Mesendoderm (in vitro differentiated cells): ENCODE measurements at regions not wholly inside any gene's neighbourhood (a gene's known extent, or its start where the extent isn't known, plus 50 kb on each side); places are given as distances from the start of the nearest gene placed in this dataset.

ENCODE experiments used
- DNase-seq: peaks from one replicate; pipeline ENCODE4 v3.0.0; 2013
- H2AK5ac ChIP-seq: 2 replicates; pipeline ENCODE4 v1.6.1; 2013; ENCODE audit warnings: low read length, inconsistent platforms
- H2BK120ac ChIP-seq: 2 replicates; pipeline ENCODE4 v1.6.1; 2013; ENCODE audit warnings: low read depth, mild to moderate bottlenecking, low read length, moderate library complexity, mixed read lengths
- H2BK15ac ChIP-seq: replicated peaks from 2 replicates; pipeline ENCODE4 v1.6.1; 2013; ENCODE audit warnings: low read depth, mild to moderate bottlenecking, moderate library complexity
- H2BK5ac ChIP-seq: 2 replicates; pipeline ENCODE4 v1.6.1; 2013; ENCODE audit warnings: low read length, inconsistent platforms
- H3K18ac ChIP-seq: 2 replicates; pipeline ENCODE4 v1.6.1; 2013; ENCODE audit warnings: mild to moderate bottlenecking, low read length, mixed read lengths
- H3K23ac ChIP-seq: one replicate; pipeline ENCODE4 v1.6.1; 2013; ENCODE audit warnings: low read length
- H3K27ac ChIP-seq: 2 replicates; pipeline ENCODE4 v1.5.1; 2013; ENCODE audit warnings: low read depth, mild to moderate bottlenecking, inconsistent platforms, low read length, moderate library complexity
- H3K27me3 ChIP-seq: 2 replicates; pipeline ENCODE4 v1.6.1; 2013; ENCODE audit warnings: low read length, control low read depth, mild to moderate bottlenecking, inconsistent platforms; ENCODE audit not compliant: insufficient read depth, poor library complexity
- H3K36me3 ChIP-seq: 2 replicates; pipeline ENCODE4 v1.6.1; 2013; ENCODE audit warnings: low read length, inconsistent platforms; ENCODE audit not compliant: control insufficient read depth, insufficient read depth
- H3K4ac ChIP-seq: one replicate; pipeline ENCODE4 v1.6.1; 2013; ENCODE audit warnings: low read depth, mild to moderate bottlenecking, low read length, moderate library complexity
- H3K4me1 ChIP-seq: 2 replicates; pipeline ENCODE4 v1.6.1; 2013; ENCODE audit warnings: low read depth, low read length, inconsistent platforms; ENCODE audit not compliant: control insufficient read depth
- H3K4me2 ChIP-seq: 2 replicates; pipeline ENCODE4 v1.6.1; 2013; ENCODE audit warnings: low read length
- H3K4me3 ChIP-seq: 2 replicates; pipeline ENCODE4 v1.5.1; 2013; ENCODE audit warnings: mild to moderate bottlenecking, low read length
- H3K56ac ChIP-seq: one replicate; pipeline ENCODE4 v1.6.1; 2013; ENCODE audit warnings: low read length
- H3K79me1 ChIP-seq: 2 replicates; pipeline ENCODE4 v1.6.1; 2013; ENCODE audit warnings: low read length, inconsistent platforms
- H3K79me2 ChIP-seq: 2 replicates; pipeline ENCODE4 v1.6.1; 2013; ENCODE audit warnings: mild to moderate bottlenecking, low read length; ENCODE audit not compliant: control insufficient read depth, insufficient read depth
- H3K9ac ChIP-seq: 2 replicates; pipeline ENCODE4 v1.6.1; 2013; ENCODE audit warnings: low read length, inconsistent platforms
- H4K5ac ChIP-seq: one replicate; pipeline ENCODE4 v1.6.1; 2013; ENCODE audit warnings: low read length
- H4K8ac ChIP-seq: one replicate; pipeline ENCODE4 v1.6.1; 2013; ENCODE audit warnings: low read depth, mild to moderate bottlenecking, control low read depth, low read length, moderate library complexity
- WGBS: extraction: QIAGEN DNeasy Blood & Tissue Kit; methylation state at CpG from one replicate; pipeline ENCODE4 v1.1.7; 2013; ENCODE audit warnings: low lambda C conversion rate, missing lambda C conversion rate; ENCODE audit not compliant: insufficient coverage; ENCODE audit errors: extremely low coverage; 5-methylcytosine and 5-hydroxymethylcytosine counted together

GRCh38 chr5:160488394-160489325, 67.0 kb downstream of the PTTG1 start:
- Histone ChIP-seq H3K27me3 (no peaks in the 10 kb centered on the region), H3K23ac (no peak overlapping the region), H3K79me2 (no peaks in the 10 kb centered on the region), H3K4me3 (no peak overlapping the region), H4K5ac (no peak overlapping the region), H3K4me2 (no peak overlapping the region), H3K36me3 (no peaks in the 10 kb centered on the region), H3K79me1 (no peaks in the 10 kb centered on the region), H3K56ac (no peak overlapping the region), H3K27ac (no peak overlapping the region), H3K4me1 (peaks cover 2% of the 10 kb centered on the region), H2BK120ac (no peak overlapping the region), H4K8ac (no peak overlapping the region), H2BK5ac (no peak overlapping the region), H2AK5ac (no peak overlapping the region), H2BK15ac (no peak overlapping the region), H3K18ac (no peak overlapping the region), H3K4ac (no peak overlapping the region), H3K9ac (no peak overlapping the region)
- no peak for DNase-seq
- WGBS, result no CpG with 5 or more reads among the region's 6 CpGs

DNA sequence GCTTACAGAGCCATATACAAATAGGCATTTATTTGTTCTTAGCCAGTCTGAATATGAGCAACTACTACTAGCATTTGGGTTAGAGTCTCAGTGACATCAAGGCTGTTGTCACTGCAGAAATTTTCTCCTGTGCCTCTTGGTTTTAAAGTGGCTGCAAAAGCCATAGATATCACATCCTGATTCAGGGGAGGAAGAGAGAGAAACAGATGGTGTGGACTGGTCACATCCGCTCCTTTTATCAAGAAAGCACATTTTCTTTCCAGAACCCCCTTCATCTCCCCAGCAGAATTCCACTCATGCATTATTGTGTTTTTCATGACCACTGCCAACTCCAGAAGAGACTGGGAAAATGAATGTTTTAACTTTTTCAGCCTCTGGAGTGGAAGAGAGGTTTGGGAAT, 69.8 kb downstream of the PTTG1 start:
- H3K79me1 ChIP-seq, result no peaks in the 10 kb centered on the region
- no peak overlapping the region for H3K9ac ChIP-seq
- H3K4me3 ChIP-seq, result no peak overlapping the region
- no peak overlapping the region for H2BK15ac ChIP-seq
- H3K36me3 ChIP-seq, result no peaks in the 10 kb centered on the region
- no peak overlapping the region for H3K27ac ChIP-seq
- no peak overlapping the region for H2BK120ac ChIP-seq
- no peak overlapping the region for H3K4ac ChIP-seq
- no peak overlapping the region for H3K23ac ChIP-seq
- no peaks in the 10 kb centered on the region for H3K79me2 ChIP-seq
- H3K4me1 ChIP-seq, result no peaks in the 10 kb centered on the region
- H3K18ac ChIP-seq, result no peak overlapping the region
- no peak overlapping the region for H4K8ac ChIP-seq
- no peak overlapping the region for H3K56ac ChIP-seq
- no peak overlapping the region for H3K4me2 ChIP-seq
- no peak overlapping the region for H2AK5ac ChIP-seq
- no peaks in the 10 kb centered on the region for H3K27me3 ChIP-seq
- H4K5ac ChIP-seq, result no peak overlapping the region
- no CpG with 5 or more reads among the region's 1 CpG for WGBS
- no peak overlapping the region for H2BK5ac ChIP-seq
- DNase-seq, result no peak

GRCh38 chr5:160492565-160492964, 70.9 kb downstream of the PTTG1 start:
- H3K27ac ChIP-seq, result no peak overlapping the region
- H3K18ac ChIP-seq, result no peak overlapping the region
- no peak overlapping the region for H3K56ac ChIP-seq
- H2AK5ac ChIP-seq, result no peak overlapping the region
- no peaks in the 10 kb centered on the region for H3K4me1 ChIP-seq
- no peak for DNase-seq
- no peak overlapping the region for H3K4me2 ChIP-seq
- no peak overlapping the region for H3K23ac ChIP-seq
- H2BK120ac ChIP-seq, result no peak overlapping the region
- no peaks in the 10 kb centered on the region for H3K79me2 ChIP-seq
- no peak overlapping the region for H3K4me3 ChIP-seq
- H3K27me3 ChIP-seq, result no peaks in the 10 kb centered on the region
- H3K79me1 ChIP-seq, result no peaks in the 10 kb centered on the region
- no peak overlapping the region for H4K8ac ChIP-seq
- H4K5ac ChIP-seq, result no peak overlapping the region
- H3K4ac ChIP-seq, result no peak overlapping the region
- no peaks in the 10 kb centered on the region for H3K36me3 ChIP-seq
- no peak overlapping the region for H2BK15ac ChIP-seq
- H2BK5ac ChIP-seq, result no peak overlapping the region
- WGBS, result no CpG with 5 or more reads among the region's 1 CpG
- no peak overlapping the region for H3K9ac ChIP-seq

- no peaks in the 10 kb centered on the region for H3K36me3 ChIP-seq
Observed at GRCh38 chr5:160493806-160494338, 72.2 kb downstream of the PTTG1 start.

DNA sequence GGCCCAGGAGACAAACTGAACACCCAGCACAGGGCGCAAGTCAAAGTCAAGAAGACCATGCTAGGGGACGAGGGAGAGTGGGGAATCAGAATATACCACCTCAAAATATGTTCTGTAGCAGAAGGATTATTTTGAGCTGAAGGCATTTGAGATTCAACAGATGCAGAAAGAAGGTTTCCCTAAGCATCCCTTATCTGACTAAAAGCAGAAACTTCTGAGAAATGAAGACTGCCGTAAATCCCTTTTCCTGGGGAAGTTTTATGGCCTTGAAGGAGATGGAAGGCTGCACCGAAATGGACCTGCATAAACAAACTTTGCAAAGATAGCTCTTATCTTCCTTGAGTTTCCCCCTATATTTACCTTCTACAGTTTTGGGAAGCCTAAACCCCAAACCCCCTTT, 72.8 kb downstream of the PTTG1 start:
- no CpG with 5 or more reads among the region's 4 CpGs for WGBS
- no peak for DNase-seq

More at GRCh38 chr5:160493806-160494338, 72.2 kb downstream of the PTTG1 start:
- no peak overlapping the region for H4K5ac ChIP-seq
- H3K4ac ChIP-seq, result no peak overlapping the region
- no peak overlapping the region for H2BK5ac ChIP-seq
- no peaks in the 10 kb centered on the region for H3K4me1 ChIP-seq
- H3K56ac ChIP-seq, result no peak overlapping the region
- no CpG with 5 or more reads among the region's 2 CpGs for WGBS
- no peak overlapping the region for H2BK15ac ChIP-seq
- no peak overlapping the region for H4K8ac ChIP-seq
- no peaks in the 10 kb centered on the region for H3K79me1 ChIP-seq
- no peak overlapping the region for H3K18ac ChIP-seq
- H3K27ac ChIP-seq, result no peak overlapping the region
- no peak overlapping the region for H3K4me3 ChIP-seq
- no peak overlapping the region for H2BK120ac ChIP-seq
- no peaks in the 10 kb centered on the region for H3K79me2 ChIP-seq
- no peak overlapping the region for H2AK5ac ChIP-seq
- H3K4me2 ChIP-seq, result no peak overlapping the region
- DNase-seq, result no peak
- H3K9ac ChIP-seq, result no peak overlapping the region
- H3K27me3 ChIP-seq, result no peaks in the 10 kb centered on the region
- no peak overlapping the region for H3K23ac ChIP-seq

More for the DNA sequence above, 72.8 kb downstream of the PTTG1 start:
- Histone ChIP-seq H2BK5ac (no peak overlapping the region), H3K27ac (no peak overlapping the region), H4K5ac (no peak overlapping the region), H4K8ac (no peak overlapping the region), H3K36me3 (no peaks in the 10 kb centered on the region), H3K18ac (no peak overlapping the region), H2BK120ac (no peak overlapping the region), H3K4ac (no peak overlapping the region), H3K4me3 (no peak overlapping the region), H2AK5ac (no peak overlapping the region), H3K9ac (no peak overlapping the region), H3K79me2 (no peaks in the 10 kb centered on the region), H3K4me2 (no peak overlapping the region), H3K23ac (no peak overlapping the region), H3K4me1 (no peaks in the 10 kb centered on the region), H3K79me1 (no peaks in the 10 kb centered on the region), H3K56ac (no peak overlapping the region), H2BK15ac (no peak overlapping the region), H3K27me3 (no peaks in the 10 kb centered on the region)
